Epithelial cell of prostate (primary cell): ENCODE measurements at regions not wholly inside any gene's neighbourhood (a gene's known extent, or its start where the extent isn't known, plus 50 kb on each side); places are given as distances from the start of the nearest gene placed in this dataset.

ENCODE experiments used
- DNase-seq: peaks from one replicate; pipeline ENCODE4 v3.0.0-alpha.2; 2011; ENCODE audit warnings: low read depth, low spot score
- H3K27ac ChIP-seq: fragments of 450-650 bp; 2 replicates; pipeline ENCODE4 v1.5.1; 2017; ENCODE audit warnings: mild to moderate bottlenecking

- H3K27ac ChIP-seq = no peak overlapping the region
- DNase-seq = no peak
Measured at GRCh38 chr12:118467641-118468305, 91.4 kb downstream of the SUDS3 start.

DNA sequence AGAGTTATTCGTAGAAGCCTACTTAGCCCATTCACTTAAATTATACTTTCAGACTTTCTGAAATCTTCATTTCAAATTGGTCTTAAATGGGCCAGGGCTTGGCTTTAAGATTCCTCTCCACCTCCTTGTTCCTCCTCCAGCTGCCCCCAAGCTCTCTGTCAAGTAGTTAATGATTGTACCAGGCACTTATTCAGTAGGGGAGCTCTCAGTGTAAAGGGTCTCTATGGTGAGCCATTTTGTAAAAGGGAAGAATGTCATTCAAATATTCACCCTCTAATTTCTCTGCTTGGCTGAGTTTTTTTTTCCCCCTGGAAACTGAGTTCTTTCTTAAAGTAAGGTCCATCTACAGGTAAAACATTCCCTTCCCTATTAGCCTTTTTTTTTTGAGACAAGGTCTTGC lies 96.6 kb downstream of the SUDS3 start:
- DNase-seq = no peak
- H3K27ac ChIP-seq = no peak overlapping the region

GRCh38 chr12:118480235-118480634 lies 103.9 kb downstream of the SUDS3 start:
- no peak for DNase-seq
- no peak overlapping the region for H3K27ac ChIP-seq

- DNase-seq = no peak
- H3K27ac ChIP-seq = no peak overlapping the region
Measured at GRCh38 chr12:118488034-118488433, 111.7 kb downstream of the SUDS3 start.

- DNase-seq = no peak
- no peak overlapping the region for H3K27ac ChIP-seq
Measured at GRCh38 chr12:118493962-118494361, 117.6 kb downstream of the SUDS3 start.

DNA sequence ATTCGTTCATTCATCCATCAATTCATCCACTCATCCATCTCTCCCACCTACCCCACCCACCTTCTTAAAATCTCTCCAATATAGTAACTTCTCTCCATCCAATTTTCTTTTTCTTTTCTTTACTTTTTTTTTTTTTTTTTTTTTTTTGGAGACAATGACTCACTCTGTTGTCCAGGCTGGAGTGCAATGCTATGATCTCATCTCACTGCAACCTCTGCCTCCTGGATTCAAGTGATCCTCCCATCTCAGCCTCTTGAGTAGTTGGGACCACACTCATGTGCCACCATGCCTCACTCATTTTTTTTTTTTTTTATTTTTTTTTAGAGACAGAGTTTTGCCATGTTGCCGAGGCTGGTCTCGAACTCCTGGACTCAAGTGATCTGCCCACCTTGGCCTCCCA lies 118.4 kb downstream of the SUDS3 start:
- H3K27ac ChIP-seq = no peak overlapping the region
- no peak for DNase-seq

GRCh38 chr12:118495296-118495695 lies 118.9 kb downstream of the SUDS3 start:
- H3K27ac ChIP-seq = no peak overlapping the region
- no peak for DNase-seq

GRCh38 chr12:118498171-118498570 lies 121.8 kb downstream of the SUDS3 start:
- DNase-seq = no peak
- H3K27ac ChIP-seq = no peak overlapping the region

DNA sequence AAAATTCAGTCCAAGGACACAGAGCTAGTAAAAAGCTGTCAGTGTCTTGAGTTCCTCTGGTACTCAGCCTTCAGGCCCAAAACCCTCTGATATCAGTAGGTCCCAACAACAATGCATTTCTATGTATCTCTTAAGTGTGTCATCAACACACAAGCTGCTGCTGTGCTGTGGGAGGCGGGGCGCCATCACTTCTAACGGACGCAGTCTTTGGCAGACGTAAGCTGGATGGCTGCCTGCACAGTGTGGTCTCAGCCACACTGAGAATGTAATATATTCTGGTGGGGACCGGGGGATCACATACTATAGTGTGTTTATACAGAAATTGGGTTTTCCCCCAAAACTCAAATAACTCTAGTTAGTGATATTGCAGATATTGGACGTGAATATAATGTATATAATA lies 123.9 kb downstream of the SUDS3 start:
- no peak for DNase-seq

GRCh38 chr12:118501489-118501888 lies 125.1 kb downstream of the SUDS3 start:
- no peak for DNase-seq
- no peak overlapping the region for H3K27ac ChIP-seq

More for the DNA sequence above, 123.9 kb downstream of the SUDS3 start:
- no peak overlapping the region for H3K27ac ChIP-seq

- H3K27ac ChIP-seq = no peak overlapping the region
- DNase-seq = no peak
Measured at GRCh38 chr12:118503476-118503875, 127.1 kb downstream of the SUDS3 start.

- DNase-seq = no peak
- H3K27ac ChIP-seq = no peak overlapping the region
Measured at GRCh38 chr12:118512669-118513068, 136.3 kb downstream of the SUDS3 start.

DNA sequence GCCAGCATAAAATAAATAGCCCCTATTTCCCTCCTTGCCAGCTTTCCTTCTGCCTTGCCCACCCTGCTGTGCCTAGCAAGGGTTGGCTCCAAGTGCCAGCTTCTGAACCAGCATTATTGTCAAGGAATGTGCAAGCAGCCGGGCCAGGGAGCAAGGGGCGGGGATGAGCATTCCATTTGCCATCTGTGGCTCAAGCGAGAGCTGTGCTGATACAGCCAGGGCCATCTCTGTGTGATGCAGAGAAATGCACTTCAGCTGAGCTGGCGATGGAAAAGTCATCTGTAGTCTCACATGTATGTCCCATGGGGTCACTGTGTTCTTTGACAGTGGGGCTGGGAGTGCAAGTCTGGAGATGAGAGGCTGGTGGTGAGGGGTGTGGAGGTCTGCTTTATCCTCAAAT lies 137.3 kb downstream of the SUDS3 start:
- DNase-seq = no peak
- H3K27ac ChIP-seq = no peak overlapping the region

GRCh38 chr12:118514297-118514696 lies 137.9 kb downstream of the SUDS3 start:
- H3K27ac ChIP-seq = no peak overlapping the region
- DNase-seq = no peak

DNA sequence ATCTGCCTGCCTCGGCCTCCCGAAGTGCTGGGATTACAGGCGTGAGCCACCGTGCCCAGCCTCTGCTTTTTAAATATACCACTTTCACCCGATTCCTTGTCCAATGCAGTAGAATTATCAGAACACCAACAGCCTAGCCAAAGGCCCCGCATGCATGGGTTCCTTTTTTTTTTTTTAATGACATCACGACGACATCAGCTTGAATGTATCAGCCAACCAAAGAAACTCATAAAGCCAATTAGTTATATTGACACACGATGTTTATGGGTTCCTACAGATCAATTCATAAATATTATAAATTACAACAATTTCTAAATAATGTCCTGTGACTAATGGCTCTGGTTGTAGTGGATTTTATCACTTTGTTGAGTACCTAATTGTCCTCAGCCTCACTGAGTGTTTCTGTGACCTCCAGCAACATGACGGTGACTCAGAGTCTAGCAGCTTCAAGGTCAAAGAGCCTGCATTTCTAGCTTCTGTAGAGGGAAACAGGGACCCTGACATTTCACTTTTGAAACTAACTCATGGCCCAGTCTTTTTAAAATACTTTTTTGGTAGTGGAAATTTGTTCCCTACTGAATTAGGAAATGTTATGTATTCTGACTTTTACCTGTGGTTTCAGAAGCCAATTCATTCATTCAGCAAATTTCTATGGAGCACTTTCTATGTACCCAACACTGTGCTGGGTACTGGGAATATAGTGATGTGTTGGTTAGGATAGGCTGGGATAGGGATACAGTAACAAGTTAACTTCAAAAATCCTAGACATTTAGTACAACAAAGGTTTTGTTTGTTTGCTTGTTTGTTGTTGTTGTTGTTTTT lies 144.1 kb downstream of the SUDS3 start:
- no peak overlapping the region for H3K27ac ChIP-seq
- no peak for DNase-seq

DNA sequence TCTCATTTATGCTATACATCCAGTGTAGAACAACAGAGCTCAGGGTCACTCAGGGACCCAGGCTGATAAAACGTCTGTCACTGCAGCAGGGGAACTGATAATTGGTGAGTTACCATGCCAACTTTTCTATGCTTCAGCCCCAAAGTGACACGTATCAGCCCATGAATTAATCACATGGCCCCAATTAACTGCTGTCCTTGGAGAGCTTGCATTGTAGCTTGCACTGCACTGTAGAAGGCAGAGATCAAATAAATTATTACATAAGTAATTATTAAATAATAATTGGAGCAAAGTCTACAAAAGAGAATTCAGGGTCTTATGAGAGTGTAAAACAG lies 144.6 kb downstream of the SUDS3 start:
- DNase-seq = no peak
- no peak overlapping the region for H3K27ac ChIP-seq

GRCh38 chr12:118524446-118524845 lies 148.1 kb downstream of the SUDS3 start:
- no peak overlapping the region for H3K27ac ChIP-seq
- no peak for DNase-seq

DNA sequence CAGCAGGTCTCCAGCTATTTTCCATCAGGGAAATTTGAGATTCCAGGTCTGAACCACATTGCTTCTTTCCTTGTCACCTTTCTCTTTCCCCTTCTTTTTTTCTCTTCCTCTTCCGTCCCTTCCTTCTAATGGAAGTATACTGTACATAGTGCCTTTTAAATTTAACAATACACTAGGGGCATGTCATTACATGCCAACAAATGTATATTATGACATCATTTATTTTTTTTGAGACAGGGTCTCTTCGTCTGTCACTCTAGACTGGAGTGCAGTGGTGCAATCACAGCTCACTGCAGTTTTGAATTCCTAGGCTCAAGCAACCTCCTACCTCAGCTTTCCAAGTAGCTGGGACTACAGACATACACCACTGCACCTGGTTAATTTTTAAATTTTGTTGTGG lies 148.9 kb downstream of the SUDS3 start:
- H3K27ac ChIP-seq = no peak overlapping the region
- DNase-seq = no peak

DNA sequence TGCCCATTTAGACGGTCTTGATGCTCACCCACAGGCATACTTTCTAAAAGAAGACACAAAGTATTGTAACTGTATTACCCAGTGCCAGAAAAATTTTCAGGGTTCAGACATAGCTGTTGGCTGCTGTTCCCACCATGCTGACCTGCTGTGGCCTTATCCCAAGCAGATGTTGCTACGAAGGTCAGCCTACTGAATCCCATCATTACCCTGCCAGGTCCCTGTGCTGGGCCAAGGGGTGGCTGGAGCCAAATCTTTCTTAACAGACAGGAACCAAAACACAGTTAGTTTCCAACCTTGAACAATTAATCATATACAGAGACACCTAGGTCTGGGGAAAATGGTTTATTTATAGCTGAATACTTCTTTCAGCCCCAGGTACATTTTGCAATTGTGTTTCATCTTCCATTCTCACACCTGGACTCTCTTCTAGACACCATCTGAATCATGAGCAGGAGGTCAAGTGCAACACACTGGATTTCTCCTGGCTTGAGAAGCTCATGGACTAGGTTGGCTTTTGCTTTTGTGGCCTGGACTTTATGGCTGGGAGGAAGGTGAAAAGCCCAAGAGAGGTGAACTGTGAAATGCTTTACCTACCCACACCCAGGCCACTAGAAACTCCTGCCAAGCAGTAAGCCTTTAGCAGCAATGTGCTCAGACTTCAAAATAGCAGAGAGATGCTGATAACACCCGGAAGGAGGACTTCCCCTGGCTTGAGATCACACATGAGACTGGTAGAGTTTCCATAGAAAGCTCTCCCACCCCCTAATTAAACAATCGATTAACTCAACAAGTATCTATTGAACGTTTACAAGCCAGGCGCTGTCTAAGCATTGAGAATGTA lies 150.1 kb downstream of the SUDS3 start:
- no peak for DNase-seq
- H3K27ac ChIP-seq = no peak overlapping the region

DNA sequence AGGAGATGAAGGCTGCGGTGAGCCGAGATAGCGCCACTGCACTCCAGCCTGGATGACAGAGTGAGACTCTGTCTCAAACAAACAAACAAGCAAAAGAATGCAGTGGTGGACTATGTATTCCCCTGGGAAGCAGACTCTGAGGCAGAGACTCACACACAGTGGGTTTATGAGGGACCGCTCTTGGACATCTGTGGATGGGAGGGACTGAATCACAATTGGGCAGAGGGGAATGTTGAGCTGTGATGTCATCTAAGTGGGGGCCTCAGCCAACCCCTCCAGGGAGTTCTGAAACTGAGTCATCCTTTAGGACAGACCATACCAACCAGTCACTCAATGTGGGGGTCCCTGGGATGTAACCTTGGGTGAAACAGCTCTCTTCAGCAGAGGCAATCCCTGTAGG lies 151.0 kb downstream of the SUDS3 start:
- H3K27ac ChIP-seq = no peak overlapping the region
- DNase-seq = no peak

- DNase-seq = no peak
- H3K27ac ChIP-seq = no peak overlapping the region
Measured at GRCh38 chr12:118528625-118529024, 152.3 kb downstream of the SUDS3 start.
